Activated naive CD4-positive, alpha-beta T cell treated with anti-CD3 and anti-CD28 coated beads, Interleukin-2, amount 50 U/mL, for 72 hours (primary cell): ENCODE measurements at regions not wholly inside any gene's neighbourhood (a gene's known extent, or its start where the extent isn't known, plus 50 kb on each side); places are given as distances from the start of the nearest gene placed in this dataset.

Source experiments
- ATAC-seq, 2 donors: fragments of 150-1000 bp; cut with Tn5 transposase; 2 replicates each; pipeline ENCODE4 v1.10.0; 2021; ENCODE audit warnings: mild to moderate bottlenecking in 2 of 2, moderate library complexity in 2 of 2
- DNase-seq, 2 donors: peaks; one replicate each; pipeline ENCODE4 v3.0.0; 2021 to 2022; ENCODE audit warnings: low spot score in 2 of 2
- H3K27ac Mint-ChIP-seq, 2 donors: one replicate each; pipeline ENCODE4 v1.8.0; 2022; ENCODE audit warnings: mild to moderate bottlenecking in 2 of 2, mixed read lengths in 2 of 2
- H3K36me3 Mint-ChIP-seq, 2 donors: one replicate each; pipeline ENCODE4 v1.8.0; 2022; ENCODE audit warnings: mixed read lengths in 2 of 2
- H3K9me3 Mint-ChIP-seq, 2 donors: one replicate each; pipeline ENCODE4 v1.8.0; 2022; ENCODE audit warnings: mixed read lengths in 2 of 2

DNA sequence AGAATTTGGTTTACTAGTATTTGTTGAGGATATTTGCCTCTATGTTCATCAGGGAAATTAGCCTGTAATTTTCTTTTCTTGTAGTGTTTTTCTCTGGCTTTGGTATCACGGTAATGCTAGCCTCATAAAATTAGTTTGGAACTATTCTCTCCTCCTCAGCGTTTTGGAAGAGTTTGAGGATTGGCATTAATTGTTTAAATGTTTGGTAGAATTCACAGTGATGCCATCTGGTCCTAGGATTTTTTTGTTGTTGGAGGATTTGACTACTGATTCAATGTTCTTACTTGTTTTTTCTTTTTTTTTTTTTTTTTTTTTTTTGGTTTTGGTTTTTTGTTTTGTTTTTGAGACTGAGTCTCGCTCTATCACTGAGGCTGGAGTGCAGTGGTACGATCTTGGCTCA, 156.2 kb upstream of the BTBD3 start:
- ATAC-seq (no peak), DNase-seq (no peak)
- Mint-ChIP-seq H3K27ac (no peak overlapping the region), H3K9me3 (peaks cover 5 to 12% of the 10 kb centered on the region in 2 donors), H3K36me3 (no peaks in the 10 kb centered on the region)

DNA sequence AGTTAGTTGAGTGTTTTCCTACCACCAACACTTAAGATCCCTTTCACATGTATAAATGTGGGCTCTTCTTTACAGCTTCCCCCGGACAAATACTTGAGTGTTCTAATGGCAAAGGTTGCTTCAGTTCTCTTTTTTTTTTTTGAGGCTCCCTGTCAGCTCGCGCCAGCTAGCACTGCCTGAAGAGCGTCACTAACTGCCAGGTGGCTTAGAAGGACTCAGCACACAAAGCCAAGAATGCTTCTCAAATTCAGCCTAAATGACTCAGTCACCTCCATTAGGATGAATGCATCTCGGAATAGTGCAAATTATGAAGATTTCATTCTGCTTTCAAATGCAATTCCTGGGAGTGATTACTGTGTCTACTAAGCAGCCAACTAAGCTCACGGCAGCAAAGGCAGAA, 150.7 kb upstream of the BTBD3 start:
- no peak overlapping the region for H3K27ac Mint-ChIP-seq
- H3K36me3 Mint-ChIP-seq, result peaks cover 0 to 9% of the 10 kb centered on the region in 2 donors
- no peak for DNase-seq
- no peak for ATAC-seq
- peaks cover 10 to 32% of the 10 kb centered on the region in 2 donors for H3K9me3 Mint-ChIP-seq

DNA sequence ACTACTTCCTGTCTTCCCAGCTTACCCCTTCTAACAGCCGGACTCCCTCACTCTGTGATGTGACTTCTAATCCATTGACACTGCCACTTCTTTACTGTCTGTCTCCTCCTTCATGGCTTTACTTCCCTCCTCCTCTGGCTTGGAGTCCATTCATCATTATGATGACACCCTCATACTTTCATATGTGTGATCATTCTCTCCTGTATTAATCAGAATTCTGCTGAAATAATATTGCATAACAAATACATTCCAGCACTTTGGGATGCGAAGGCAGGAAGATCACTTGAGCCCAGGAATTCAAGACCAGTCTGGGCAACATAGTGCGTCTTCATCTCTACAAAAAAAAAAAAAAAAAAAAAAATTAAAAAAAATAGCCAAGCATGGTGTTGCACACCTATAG, 147.9 kb upstream of the BTBD3 start:
- Mint-ChIP-seq H3K27ac (no peak overlapping the region), H3K9me3 (peaks cover 14 to 38% of the 10 kb centered on the region in 2 donors), H3K36me3 (peaks cover 0 to 17% of the 10 kb centered on the region in 2 donors)
- DNase-seq, result no peak
- ATAC-seq, result no peak

DNA sequence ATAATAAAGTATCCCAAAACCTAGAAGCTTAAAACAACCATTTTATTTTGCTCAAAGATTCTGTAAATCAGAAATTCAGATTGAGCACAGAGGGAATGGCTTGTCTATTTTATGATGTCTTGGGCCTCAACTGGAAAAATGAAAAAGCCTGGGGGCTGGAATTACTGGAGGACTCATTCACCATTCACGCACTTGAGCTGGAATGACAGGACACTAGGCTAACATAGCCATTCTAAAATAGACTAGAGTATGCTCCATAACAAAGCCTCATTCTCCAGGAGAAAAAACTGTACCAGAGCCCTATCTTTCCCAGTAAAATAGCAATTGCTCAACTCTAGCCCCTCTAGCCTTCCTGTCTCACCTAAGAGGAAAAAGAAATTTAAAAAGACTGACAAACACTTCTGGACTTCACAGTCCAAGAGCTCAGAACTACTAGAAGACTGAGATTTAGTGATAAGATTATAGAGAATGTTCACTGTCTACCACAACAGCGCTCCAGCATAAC, 145.4 kb upstream of the BTBD3 start:
- Mint-ChIP-seq H3K36me3 (peaks cover 0 to 17% of the 10 kb centered on the region in 2 donors), H3K27ac (no peak overlapping the region), H3K9me3 (peaks cover 9 to 29% of the 10 kb centered on the region in 2 donors)
- DNase-seq, result no peak
- ATAC-seq, result no peak

DNA sequence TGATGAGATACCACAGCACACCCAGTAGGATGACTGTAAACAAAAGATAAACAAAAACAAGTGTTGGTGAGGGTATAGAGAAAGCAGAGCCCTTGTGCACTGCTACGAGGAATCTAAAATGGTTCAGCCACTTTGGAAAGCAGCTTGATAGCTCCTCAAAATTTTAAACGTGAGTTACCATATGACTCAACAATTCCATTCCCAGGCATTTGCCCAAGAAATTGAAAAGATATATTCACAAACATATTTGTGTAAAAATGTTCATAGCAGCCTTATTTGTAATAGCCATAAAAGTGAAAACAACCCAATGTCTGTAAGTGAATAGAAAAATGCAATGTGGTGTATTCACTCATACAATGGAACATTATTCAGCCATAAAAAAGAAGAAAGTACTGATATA, 141.0 kb upstream of the BTBD3 start:
- ATAC-seq, result no peak
- H3K27ac Mint-ChIP-seq, result no peak overlapping the region
- H3K36me3 Mint-ChIP-seq, result peaks cover 0 to 11% of the 10 kb centered on the region in 2 donors
- DNase-seq, result no peak
- H3K9me3 Mint-ChIP-seq, result peaks cover 4 to 16% of the 10 kb centered on the region in 2 donors

DNA sequence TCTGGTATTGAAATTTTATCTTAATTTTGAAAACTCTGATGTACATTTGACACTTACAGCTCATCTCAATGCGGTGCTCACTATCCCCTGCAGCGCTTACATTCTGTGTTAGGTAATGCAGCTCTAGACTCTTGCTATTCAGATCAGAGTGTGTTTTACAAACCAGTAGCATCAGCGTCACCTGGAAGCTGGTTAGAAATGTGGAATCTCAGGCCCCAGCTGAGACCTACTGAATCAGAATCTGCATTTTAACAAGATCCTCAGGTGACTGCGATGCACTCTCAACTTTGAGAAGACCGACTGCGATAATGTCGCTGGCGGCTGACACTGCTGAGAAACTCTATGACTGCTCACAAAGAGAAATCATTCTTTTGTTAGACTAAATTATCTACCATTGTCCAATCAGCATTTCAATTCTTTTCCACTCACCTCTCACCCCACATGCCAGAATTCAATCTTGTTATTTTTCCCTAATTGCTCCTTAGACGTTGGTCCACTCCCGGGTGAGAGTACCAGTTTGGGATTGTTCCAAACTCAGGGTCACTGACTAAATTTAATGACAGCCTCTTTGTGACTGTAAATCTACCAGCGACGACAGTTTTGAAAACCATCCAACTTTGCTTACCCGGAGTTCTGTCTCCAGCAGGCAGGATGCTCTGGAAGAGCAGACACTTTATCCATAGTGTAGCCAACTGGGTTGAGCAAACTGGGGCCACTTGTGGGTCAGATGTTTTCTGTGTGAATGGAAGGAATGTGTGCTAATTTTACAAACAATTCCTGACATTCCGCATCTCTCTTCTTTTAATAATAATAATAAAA, 140.1 kb upstream of the BTBD3 start:
- peaks cover under 1 to 12% of the 10 kb centered on the region in 2 donors for H3K9me3 Mint-ChIP-seq
- DNase-seq, result no peak
- H3K27ac Mint-ChIP-seq, result no peak overlapping the region
- peaks cover 0 to 2% of the 10 kb centered on the region in 2 donors for H3K36me3 Mint-ChIP-seq
- no peak for ATAC-seq

DNA sequence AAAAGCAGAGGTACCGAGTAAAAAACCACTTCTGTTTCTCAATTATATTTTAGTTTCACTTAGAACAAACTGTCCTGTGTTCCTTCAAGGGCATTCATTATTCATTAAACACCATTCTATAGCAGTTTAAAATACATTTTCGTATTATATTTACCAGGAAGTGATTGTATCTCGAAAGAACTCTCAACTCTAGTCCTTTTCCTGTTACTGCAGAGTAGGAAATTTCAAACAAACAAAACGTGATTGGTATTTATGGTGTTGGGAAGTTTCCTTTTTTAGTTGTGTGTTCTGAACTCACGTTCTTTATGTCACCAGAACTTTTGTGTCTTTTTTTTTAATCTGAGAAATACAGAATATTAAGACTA, 139.5 kb upstream of the BTBD3 start:
- H3K9me3 Mint-ChIP-seq, result peaks cover 4 to 12% of the 10 kb centered on the region in 2 donors
- H3K36me3 Mint-ChIP-seq, result no peaks in the 10 kb centered on the region
- ATAC-seq (no peak), DNase-seq (no peak)
- H3K27ac Mint-ChIP-seq, result no peak overlapping the region

DNA sequence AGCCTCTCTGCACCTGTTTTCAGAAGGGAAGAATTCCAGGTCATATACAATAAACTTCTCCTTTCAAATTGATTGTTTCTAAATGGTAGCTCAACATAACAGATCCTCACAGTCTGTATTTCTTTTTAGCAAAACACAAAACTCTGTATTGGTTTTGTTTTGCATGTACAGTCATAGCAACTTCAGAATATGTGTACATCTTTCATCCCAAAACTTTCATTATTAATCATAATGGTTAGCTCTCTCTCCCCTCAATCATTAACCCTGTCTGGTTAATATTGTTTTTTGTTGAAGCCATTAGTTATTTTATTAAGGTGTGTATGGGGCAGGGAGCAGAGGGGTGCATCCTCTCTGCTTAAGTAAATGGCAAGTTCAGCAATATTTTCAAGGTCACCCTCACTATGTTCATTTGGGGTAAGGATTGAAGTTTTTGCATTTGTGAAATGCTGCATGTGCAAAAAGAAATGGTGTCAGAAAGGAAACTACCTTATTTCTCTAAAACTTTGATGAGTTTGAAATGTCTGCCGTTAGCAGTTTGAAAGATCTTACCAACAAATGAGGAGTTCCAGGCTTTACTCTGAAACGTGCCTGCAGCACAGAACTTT, 136.8 kb upstream of the BTBD3 start:
- no peak for DNase-seq
- Mint-ChIP-seq H3K36me3 (no peaks in the 10 kb centered on the region), H3K9me3 (peaks cover 4 to 9% of the 10 kb centered on the region in 2 donors), H3K27ac (no peak overlapping the region)
- peak in 1 of 2 donors; percentile 62 for ATAC-seq

DNA sequence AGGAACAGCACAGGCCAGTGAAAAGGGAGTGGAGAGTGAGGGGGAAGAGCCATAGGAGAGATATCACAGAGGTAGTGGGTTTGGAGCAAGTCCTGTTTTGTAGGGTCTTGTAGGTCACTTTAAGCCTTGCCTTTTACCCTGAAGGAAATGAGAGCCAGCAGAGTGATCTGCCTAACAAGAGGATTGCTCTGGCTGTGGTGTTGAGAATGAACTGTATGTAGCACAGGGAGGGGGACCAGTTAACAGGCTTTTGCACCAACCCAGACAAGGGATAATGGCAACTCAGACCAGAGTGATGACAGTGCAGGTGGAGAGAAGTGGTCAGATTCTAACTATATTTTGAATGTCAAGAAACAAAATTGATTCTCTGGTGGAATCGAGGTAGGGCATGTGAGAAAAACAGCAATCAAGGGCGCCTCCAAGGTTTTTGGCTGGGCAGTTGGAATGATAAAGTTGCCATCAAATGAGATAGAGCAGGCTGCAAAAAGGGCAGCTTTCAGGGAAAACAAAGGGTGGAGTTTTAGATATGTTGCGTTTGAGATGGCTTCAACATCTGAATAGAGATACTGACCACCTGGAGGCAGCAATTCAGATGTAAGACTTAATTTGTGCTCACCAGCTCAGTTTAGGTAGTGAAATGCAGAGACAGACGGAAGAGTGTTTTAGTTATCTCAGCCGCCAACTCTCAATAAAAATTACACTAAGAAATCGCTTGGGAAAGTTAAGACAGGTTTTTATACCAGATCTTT, 134.4 kb upstream of the BTBD3 start:
- peaks cover 4 to 13% of the 10 kb centered on the region in 2 donors for H3K9me3 Mint-ChIP-seq
- no peak for DNase-seq
- H3K27ac Mint-ChIP-seq, result no peak overlapping the region
- ATAC-seq, result no peak
- no peaks in the 10 kb centered on the region for H3K36me3 Mint-ChIP-seq

DNA sequence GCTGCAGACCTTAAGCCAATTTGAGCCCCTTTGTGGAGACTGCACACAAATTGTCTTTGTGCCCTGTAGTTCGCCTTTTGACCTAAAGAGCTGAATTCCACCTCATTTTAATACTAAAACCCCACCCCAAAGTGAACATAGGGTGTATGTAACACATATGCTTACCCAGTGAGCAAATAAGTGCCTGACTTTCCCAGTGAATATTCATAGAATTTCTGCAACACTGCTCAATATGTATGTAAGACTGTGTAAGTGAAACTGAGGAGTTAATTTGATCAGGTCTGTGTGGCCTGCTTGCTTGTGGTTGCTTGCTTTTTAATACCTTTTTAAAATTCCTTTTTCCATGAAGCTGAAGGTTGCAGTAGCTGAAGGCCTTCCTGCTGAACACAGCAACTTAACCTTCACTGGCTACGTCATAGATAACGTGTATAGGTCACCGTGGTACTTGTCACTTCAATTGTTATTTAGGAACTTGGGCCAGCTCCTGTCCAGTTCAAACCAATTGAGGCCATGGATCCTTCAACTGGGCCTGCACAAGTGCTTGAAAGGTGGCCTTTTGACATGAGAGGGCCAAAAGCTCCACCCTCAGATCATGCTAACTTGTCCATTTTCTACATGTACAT, 131.7 kb upstream of the BTBD3 start:
- Mint-ChIP-seq H3K36me3 (no peaks in the 10 kb centered on the region), H3K27ac (no peak overlapping the region), H3K9me3 (peaks cover 4 to 9% of the 10 kb centered on the region in 2 donors)
- no peak for ATAC-seq
- DNase-seq, result no peak

DNA sequence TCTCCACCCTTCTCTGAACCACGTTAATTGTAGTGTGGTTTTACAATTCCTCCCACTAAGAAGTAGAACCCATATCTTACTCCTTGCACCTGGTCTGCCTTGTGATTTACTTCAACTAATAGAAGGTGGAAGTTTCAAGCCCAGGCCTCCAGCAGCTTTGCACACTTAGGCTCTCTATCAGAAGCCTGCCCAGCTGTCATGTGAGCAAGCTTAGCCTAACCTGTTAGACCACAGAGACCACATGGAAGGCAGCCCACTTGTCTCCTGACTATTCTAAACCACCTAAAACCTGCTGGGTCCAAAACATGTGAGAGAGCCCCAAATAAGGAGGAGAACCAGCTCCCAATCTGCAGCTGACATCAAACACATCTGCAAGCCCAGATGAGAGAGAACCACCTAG, 127.6 kb upstream of the BTBD3 start:
- ATAC-seq, result no peak
- Mint-ChIP-seq H3K36me3 (peaks cover 0 to 6% of the 10 kb centered on the region in 2 donors), H3K9me3 (peaks cover 0 to 14% of the 10 kb centered on the region in 2 donors), H3K27ac (no peak overlapping the region)
- no peak for DNase-seq

DNA sequence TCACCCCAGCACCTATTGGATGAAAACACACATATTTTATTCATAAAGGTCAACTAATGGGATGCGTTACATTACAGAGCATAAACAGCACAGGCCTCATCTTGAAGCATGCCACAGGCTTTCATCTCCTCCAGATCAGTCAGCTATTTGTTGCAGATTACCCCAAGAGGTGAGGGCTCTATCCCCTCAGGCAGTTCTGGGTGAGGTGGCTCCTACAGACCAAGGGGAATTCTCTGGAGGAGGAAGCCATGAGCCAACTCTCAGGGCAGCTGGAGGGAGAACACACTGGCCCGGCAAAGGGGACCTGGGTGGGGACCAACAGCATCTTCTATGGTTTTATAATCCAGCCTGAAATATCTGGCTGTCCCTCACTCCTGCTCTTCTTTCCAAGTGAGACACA, 126.4 kb upstream of the BTBD3 start:
- Mint-ChIP-seq H3K9me3 (peaks cover 3 to 16% of the 10 kb centered on the region in 2 donors), H3K27ac (no peak overlapping the region), H3K36me3 (peaks cover 0 to 6% of the 10 kb centered on the region in 2 donors)
- DNase-seq, result no peak
- ATAC-seq, result no peak

DNA sequence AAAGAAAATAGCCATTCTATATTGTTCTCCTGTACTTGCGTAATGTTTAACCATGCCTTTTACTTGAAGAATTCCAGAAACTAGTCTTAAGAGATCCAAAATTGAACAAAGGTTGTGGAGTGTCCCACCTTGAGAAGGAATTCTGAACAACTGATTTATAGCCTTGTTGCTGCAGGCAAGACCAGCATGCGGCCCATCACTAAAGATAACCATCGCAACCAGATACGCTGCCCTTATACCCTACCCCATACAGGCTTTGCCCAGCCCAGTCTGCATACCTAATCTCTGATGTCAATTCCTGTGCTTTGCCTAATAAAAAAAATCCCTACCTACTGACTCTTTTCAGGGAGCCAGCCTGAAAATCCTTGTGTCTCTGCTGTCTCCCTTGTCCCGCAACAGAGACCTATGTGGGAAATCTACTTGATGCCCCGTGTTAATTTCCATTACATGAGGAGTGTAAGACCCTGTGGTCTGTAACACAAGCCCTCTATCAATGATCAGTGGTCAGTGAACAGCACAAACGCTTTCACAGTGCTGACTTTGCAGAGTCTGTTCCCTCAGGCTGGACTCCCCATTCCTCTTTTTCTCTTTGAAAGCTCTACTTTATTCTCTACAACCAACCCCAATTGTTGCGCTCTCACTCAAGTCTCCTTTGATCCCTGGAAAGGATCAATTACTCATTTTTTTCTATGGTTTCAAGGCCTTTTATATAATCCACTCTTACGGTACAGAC, 125.7 kb upstream of the BTBD3 start:
- ATAC-seq (no peak), DNase-seq (no peak)
- Mint-ChIP-seq H3K9me3 (peaks cover 3 to 16% of the 10 kb centered on the region in 2 donors), H3K36me3 (peaks cover 0 to 6% of the 10 kb centered on the region in 2 donors), H3K27ac (no peak overlapping the region)

DNA sequence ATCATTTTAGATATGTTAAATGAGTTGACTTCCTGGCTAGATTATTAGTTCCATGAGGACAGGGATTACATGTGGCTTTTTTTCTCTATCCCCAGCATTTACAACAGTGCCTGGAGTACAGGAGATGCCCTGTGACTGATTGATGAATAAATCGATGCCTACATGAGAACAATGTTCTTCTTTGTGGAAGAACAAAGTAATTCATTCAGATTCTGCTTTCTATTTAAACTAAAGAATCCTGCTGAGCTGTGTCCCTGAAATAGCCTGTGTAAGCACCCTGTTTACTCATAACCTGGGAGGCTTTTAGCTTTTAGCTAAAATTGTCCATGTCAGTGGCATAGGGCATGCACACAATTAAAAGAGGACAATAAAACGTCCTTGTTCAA, 125.1 kb upstream of the BTBD3 start:
- ATAC-seq, result no peak
- DNase-seq, result no peak
- Mint-ChIP-seq H3K36me3 (peaks cover 0 to 6% of the 10 kb centered on the region in 2 donors), H3K9me3 (peaks cover 3 to 17% of the 10 kb centered on the region in 2 donors), H3K27ac (no peak overlapping the region)

DNA sequence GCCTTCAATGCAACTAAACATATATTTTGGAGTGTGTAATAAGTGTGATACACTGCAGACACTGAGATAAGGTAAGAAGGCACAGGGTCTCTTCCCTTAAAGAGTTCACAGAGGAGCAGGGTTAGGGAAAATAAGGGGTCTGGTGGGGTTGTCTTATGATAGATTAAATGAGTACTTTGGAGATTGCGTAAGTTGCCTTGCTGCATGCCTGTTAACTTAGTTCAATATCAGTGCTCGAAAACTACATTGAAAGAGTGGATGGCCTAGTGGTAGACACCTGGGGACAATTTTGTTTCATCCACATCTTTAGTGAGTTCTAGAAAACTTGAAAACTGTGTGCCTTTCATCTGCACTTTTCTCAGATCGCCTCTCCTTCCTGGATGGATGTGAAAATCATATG, 123.2 kb upstream of the BTBD3 start:
- H3K9me3 Mint-ChIP-seq, result peaks cover 3 to 17% of the 10 kb centered on the region in 2 donors
- DNase-seq (no peak), ATAC-seq (no peak)
- H3K27ac Mint-ChIP-seq, result no peak overlapping the region
- H3K36me3 Mint-ChIP-seq, result peaks cover 0 to 6% of the 10 kb centered on the region in 2 donors

DNA sequence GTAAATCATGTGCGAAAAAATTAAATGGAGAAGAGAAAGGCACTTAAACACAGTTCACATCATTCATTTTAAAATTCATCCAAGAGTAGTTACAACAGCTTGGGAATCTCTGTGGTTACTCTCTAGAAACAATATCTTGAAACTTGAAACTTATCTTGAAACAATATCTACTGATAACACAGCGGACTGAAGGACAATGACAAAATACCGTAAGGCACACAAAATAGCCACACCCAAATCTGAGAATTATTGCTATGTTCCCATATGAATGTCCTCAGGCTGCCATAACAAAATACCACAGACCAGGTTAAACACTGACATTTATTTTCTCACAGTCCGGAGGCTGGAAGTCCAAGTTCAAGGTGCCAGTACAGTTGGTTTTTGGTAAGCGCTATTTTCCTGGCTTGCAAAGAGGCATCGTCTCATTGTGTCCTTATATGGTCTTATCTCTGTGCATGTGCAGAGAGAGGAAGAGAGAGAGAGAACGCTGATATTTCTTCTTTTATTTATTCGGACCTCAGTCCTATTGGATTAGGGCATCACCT, 122.5 kb upstream of the BTBD3 start:
- ATAC-seq (no peak), DNase-seq (no peak)

More for the DNA sequence above, 122.5 kb upstream of the BTBD3 start:
- peaks cover 0 to 6% of the 10 kb centered on the region in 2 donors for H3K36me3 Mint-ChIP-seq
- peaks cover 3 to 17% of the 10 kb centered on the region in 2 donors for H3K9me3 Mint-ChIP-seq
- H3K27ac Mint-ChIP-seq, result no peak overlapping the region
